GM10266 (cell line): ENCODE measurements at regions not wholly inside any gene's neighbourhood (a gene's known extent, or its start where the extent isn't known, plus 50 kb on each side); places are given as distances from the start of the nearest gene placed in this dataset.

Source experiments
- DNase-seq: peaks from one replicate; pipeline ENCODE4 v3.0.0; 2012; ENCODE audit errors: extremely low spot score
- TF ChIP-seq, protein P1 (sequence below): IDR thresholded peaks from 2 replicates; pipeline ENCODE4 v1.5.1; 2012; ENCODE audit warnings: mild to moderate bottlenecking, low read depth; ENCODE audit not compliant: control insufficient read depth, insufficient read depth; ENCODE audit errors: missing control alignments

DNA sequence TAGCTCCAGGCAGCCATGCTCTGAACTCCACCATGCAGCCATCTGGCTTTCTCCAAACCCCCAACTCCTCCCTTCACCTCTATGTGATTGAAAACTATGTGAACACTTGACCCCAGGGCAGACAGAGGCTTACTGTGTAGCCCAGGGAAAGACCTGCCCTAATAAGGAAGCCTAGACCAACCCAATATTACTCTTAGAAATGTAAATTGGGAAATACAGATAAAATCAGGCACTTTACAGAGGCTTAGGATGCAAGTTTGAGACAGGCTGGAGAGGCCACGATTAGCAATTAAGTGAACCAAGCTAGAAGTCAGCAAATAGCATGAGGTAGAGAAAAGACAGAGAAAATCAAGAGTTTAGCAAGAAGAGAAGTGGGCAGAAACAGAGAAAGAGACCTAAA is 141.7 kb upstream of the ABCA1 start:
- TF ChIP-seq, protein P1, sequence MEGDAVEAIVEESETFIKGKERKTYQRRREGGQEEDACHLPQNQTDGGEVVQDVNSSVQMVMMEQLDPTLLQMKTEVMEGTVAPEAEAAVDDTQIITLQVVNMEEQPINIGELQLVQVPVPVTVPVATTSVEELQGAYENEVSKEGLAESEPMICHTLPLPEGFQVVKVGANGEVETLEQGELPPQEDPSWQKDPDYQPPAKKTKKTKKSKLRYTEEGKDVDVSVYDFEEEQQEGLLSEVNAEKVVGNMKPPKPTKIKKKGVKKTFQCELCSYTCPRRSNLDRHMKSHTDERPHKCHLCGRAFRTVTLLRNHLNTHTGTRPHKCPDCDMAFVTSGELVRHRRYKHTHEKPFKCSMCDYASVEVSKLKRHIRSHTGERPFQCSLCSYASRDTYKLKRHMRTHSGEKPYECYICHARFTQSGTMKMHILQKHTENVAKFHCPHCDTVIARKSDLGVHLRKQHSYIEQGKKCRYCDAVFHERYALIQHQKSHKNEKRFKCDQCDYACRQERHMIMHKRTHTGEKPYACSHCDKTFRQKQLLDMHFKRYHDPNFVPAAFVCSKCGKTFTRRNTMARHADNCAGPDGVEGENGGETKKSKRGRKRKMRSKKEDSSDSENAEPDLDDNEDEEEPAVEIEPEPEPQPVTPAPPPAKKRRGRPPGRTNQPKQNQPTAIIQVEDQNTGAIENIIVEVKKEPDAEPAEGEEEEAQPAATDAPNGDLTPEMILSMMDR: no peak
- DNase-seq: no peak

DNA sequence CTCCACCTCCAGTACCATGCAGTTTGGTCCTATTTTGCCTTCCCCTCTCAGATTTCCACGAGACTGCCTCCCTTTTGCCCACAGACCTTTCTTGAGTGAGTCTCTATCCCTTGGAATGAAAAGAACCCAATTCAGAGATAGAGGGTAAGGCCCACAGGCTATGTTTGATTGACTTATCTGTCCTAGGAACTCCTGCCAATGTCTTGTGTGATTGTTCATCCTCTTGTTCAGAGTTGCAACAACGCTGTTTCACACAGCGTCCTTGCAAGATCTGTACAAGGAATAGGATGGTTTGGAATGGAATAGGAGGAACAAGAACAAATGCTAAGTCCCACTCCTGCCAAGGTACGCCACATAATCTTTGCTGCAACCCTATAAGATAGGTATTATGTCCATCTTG is 142.2 kb upstream of the ABCA1 start:
- TF ChIP-seq, protein P1: no peak
- no peak for DNase-seq

DNA sequence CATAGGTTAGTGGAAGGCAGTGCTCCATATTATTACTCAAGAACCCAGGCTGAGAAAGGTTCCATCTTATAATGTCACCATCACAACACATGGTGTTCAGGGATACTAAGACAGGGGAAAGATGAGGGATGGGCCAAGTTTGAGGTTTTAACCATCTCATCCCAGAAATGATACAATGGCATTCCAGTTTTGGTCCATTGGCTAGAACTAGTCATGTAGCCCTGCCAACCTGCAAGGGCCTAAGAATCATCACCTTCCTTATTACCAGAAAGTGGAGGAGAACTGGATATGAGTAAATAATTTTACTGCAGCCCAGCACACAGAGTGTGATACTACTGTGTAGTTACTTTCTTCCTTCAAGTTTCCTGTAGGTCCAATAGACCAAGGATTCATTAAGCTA is 144.5 kb upstream of the ABCA1 start:
- TF ChIP-seq, protein P1: no peak
- no peak for DNase-seq

DNA sequence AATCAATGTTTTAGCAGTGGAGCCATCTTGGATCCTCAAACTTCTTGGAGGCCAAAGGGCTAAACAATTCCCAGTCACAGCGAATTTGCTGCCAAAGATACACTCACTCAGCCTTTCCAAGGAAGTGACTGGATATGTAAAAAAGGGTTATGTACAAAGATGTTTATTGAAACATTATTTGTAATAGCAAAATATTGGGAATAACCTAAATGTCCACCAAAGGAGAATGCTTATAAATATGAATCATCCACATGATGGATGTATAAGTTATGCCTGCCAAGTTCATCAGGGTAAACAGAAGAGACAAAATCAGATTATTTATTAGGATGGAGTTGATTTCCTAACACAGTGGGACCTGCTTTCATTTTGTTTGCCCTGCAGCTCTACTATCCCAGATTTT is 145.2 kb upstream of the ABCA1 start:
- TF ChIP-seq, protein P1: no peak
- DNase-seq: no peak

DNA sequence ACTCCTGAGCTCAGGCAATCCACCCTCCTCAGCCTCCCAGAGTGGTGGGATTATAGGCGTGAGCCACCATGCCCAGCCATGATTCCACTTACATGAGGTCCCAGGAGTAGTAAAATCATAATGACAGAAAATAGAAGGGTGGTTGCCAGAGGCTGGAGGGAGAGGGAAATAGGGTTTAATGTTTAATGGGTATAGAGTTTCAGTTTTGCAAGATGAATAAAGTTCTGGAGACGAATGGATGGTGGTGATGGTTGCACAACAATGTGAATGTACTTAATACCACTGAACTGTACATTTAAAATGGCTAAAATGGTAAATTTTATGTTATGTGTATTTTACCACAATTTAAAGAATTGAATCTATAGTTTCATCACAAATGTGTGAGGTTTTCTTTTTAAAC is 146.5 kb upstream of the ABCA1 start:
- DNase-seq: no peak
- TF ChIP-seq, protein P1: no peak

DNA sequence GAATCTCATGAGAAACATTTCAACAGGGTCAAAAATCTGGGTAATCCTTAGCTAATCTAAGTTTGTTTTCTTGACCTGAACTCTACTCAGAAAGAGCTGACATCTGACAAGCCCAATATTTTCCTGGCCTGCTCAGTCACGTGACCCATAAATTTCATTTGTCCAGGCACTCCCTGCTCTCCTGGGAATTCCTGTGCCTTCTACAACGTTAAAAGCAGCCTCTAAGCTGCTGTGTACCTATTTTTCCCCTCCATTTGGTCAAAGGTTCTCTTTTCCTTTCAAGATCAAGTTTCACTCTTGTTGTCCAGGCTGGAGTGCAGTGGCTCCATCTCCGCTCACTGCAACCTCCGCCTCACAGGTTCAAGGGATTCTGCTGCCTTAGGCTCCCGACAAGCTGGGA is 148.8 kb upstream of the ABCA1 start:
- TF ChIP-seq, protein P1: no peak
- no peak for DNase-seq

DNA sequence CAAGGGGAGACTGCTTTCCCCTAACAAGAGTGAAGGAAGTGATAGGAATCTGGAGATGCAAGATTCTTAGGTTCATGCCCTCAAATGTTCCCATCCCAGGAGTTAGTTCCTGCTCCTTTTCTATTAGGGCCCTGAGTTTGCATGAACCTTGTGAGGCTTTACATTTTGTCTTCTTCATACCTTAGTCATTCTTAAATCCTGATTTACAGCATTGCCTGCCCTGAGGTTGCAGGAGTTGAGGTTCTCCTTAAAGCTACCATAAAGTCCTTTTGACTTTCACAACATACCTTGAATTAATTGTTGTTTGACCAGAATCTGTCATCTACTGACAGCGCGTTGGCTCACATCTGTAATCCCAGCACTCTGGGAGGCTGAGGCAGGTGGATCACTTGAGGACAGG is 151.5 kb upstream of the ABCA1 start:
- TF ChIP-seq, protein P1: no peak
- DNase-seq: no peak
